Natural killer cell (primary cell): ENCODE measurements at regions not wholly inside any gene's neighbourhood (a gene's known extent, or its start where the extent isn't known, plus 50 kb on each side); places are given as distances from the start of the nearest gene placed in this dataset.

Experiments used
- ATAC-seq, 3 donors: fragments of 150-1000 bp in 2 of 3; fragments of 200-7000 bp in 1 of 3; cut with Tn5 transposase; 1 replicate in 1 of 3; 2 replicates in 2 of 3; pipeline ENCODE4 v1.10.0; 2021; ENCODE audit warnings: mild to moderate bottlenecking in 2 of 3, moderate library complexity in 2 of 3
- DNase-seq, 2 donors: peaks; one replicate each; pipeline versions ENCODE4 v3.0.0 to v3.0.0-alpha.2; 2013 to 2021; ENCODE audit warnings: mixed read lengths in 1 of 2
- H3K27ac ChIP-seq: one replicate; pipeline ENCODE4 v1.5.1; 2013; ENCODE audit warnings: mild to moderate bottlenecking, low read length
- H3K27me3 ChIP-seq: one replicate; pipeline ENCODE4 v1.6.1; 2013; ENCODE audit warnings: low read length; ENCODE audit not compliant: control insufficient read depth, insufficient read depth
- H3K36me3 ChIP-seq: one replicate; pipeline ENCODE4 v1.6.1; 2013; ENCODE audit warnings: low read length; ENCODE audit not compliant: control insufficient read depth, insufficient read depth
- H3K4me1 ChIP-seq: one replicate; pipeline ENCODE4 v1.6.1; 2013; ENCODE audit warnings: low read length; ENCODE audit not compliant: control insufficient read depth, insufficient read depth
- H3K4me3 ChIP-seq: one replicate; pipeline ENCODE4 v1.5.1; 2013; ENCODE audit warnings: low read length
- H3K9me3 ChIP-seq: one replicate; pipeline ENCODE4 v1.6.1; 2013; ENCODE audit warnings: low read length; ENCODE audit not compliant: control insufficient read depth, insufficient read depth
- H3K27ac Mint-ChIP-seq, 2 donors: one replicate each; pipeline ENCODE4 v1.8.0; 2022; ENCODE audit warnings: mild to moderate bottlenecking in 2 of 2, mixed read lengths in 2 of 2, moderate library complexity in 1 of 2
- H3K27me3 Mint-ChIP-seq, 2 donors: one replicate each; pipeline ENCODE4 v1.8.0; 2022; ENCODE audit warnings: low read depth in 2 of 2, mixed read lengths in 2 of 2
- H3K36me3 Mint-ChIP-seq: one replicate; pipeline ENCODE4 v1.8.0; 2022; ENCODE audit warnings: mixed read lengths
- H3K4me1 Mint-ChIP-seq, 2 donors: one replicate each; pipeline ENCODE4 v1.8.0; 2022; ENCODE audit warnings: mixed read lengths in 2 of 2
- H3K4me3 Mint-ChIP-seq: one replicate; pipeline ENCODE4 v1.8.0; 2022; ENCODE audit warnings: mild to moderate bottlenecking, moderate library complexity, mixed read lengths
- H3K9me3 Mint-ChIP-seq, 2 donors: one replicate each; pipeline ENCODE4 v1.8.0; 2022; ENCODE audit warnings: mixed read lengths in 2 of 2
- WGBS: methylation state at CpG from one replicate; pipeline ENCODE4 v1.1.7; 2013; ENCODE audit warnings: missing lambda C conversion rate; ENCODE audit not compliant: insufficient coverage; 5-methylcytosine and 5-hydroxymethylcytosine counted together
- intact Hi-C: fragments of 100-400 bp; cut with micrococcal nuclease; formaldehyde crosslinking; loops from one replicate; pipeline ENCODE4 v1.14.2; 2022
- TF ChIP-seq, protein P1 (sequence below): fragments of 200-600 bp; IDR thresholded peaks from one replicate; pipeline ENCODE4 v1.8.0; 2022; ENCODE audit warnings: antibody characterized with exemption

DNA sequence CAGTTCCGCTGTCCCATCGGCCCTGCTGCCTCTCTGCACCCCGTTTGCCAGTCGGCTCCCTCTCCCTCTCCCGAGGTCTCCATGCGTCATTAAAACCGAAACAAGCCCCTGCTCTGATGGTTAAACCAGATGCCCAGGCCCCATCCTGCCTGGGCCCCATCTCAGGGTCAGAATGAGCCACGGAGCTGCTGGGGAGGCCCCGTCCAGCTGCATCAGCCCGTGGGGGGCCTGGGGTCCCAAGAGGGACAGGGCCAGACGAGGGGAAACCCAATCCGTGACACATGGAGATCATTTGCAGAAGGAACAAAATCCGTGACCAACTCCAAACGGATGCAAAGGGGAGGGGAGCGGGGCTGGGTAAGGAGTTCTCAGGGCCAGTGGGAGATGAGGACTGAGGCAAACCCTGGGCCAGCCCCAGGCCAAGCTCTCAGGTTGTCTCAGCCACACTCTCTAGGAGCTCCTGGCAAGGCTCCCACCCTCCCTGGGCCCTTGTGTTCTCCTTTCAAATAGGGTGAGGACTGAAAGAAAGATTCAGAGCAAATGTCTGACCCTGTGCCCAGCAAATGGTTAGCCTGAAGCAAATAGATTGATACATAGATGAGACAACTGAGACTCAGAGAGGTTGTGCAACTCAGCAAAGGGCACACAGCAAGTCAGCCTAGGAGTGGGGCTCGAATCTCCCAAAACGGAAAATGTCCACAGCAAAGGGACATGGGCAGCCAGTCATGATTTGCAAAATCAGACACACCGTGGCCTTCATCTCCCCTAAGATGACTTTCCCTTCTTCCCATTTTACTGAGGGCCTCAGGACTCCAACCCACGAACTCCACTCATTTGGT, 162.1 kb downstream of the MN1 start:
- Histone ChIP-seq H3K4me3 (no peak overlapping the region), H3K9me3 (no peaks in the 10 kb centered on the region), H3K36me3 (no peaks in the 10 kb centered on the region), H3K4me1 (no peaks in the 10 kb centered on the region), H3K27me3 (no peaks in the 10 kb centered on the region), H3K27ac (no peak overlapping the region)
- H3K4me3 Mint-ChIP-seq = no peak overlapping the region
- H3K27ac Mint-ChIP-seq = no peak overlapping the region
- ATAC-seq (no peak), DNase-seq (no peak)
- TF ChIP-seq, protein P1, sequence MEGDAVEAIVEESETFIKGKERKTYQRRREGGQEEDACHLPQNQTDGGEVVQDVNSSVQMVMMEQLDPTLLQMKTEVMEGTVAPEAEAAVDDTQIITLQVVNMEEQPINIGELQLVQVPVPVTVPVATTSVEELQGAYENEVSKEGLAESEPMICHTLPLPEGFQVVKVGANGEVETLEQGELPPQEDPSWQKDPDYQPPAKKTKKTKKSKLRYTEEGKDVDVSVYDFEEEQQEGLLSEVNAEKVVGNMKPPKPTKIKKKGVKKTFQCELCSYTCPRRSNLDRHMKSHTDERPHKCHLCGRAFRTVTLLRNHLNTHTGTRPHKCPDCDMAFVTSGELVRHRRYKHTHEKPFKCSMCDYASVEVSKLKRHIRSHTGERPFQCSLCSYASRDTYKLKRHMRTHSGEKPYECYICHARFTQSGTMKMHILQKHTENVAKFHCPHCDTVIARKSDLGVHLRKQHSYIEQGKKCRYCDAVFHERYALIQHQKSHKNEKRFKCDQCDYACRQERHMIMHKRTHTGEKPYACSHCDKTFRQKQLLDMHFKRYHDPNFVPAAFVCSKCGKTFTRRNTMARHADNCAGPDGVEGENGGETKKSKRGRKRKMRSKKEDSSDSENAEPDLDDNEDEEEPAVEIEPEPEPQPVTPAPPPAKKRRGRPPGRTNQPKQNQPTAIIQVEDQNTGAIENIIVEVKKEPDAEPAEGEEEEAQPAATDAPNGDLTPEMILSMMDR = no peak
- peaks cover 0 to 8% of the 10 kb centered on the region in 2 donors for H3K27me3 Mint-ChIP-seq
- H3K36me3 Mint-ChIP-seq = no peaks in the 10 kb centered on the region
- no peaks in the 10 kb centered on the region for H3K4me1 Mint-ChIP-seq
- 81% methylated on average over 17 of the region's 19 CpGs for WGBS
- intact Hi-C loops = no loop called here
- H3K9me3 Mint-ChIP-seq = no peaks in the 10 kb centered on the region

DNA sequence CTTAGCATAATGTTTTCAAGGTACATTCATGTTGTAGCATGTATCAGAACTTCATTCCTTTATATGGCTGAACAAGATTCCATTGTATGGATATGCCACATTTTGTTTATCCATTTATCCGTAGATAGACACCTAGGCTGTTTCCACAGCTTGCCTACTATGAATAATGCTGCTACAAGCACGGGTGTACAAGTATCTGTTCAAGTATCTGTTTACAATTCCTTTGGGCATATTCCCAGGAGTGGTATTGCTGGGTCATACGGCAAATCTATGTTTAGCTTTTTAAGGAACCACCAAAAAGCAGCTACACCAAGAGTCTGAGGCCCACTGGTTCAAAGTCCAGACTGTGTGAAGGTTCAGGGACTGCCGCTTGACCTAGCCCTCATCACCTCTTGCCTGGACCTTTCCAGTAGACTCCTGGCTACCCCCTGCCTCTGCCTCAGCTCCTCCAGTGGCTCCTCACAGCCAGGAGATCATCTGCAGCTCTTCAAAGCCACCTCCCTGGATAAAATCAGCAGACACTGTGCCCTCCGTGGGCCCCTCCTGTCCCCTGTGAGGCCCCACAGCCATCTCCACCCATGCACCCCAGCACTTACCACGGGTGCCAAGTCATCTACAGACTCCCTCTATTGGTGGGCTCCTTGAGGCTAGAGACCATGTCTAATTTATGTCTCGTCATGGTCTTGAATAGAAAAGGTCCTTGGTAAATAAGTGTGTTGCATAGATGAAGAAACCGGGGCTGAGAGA, 160.3 kb downstream of the MN1 start:
- no peak for DNase-seq
- Mint-ChIP-seq H3K4me3 (no peak overlapping the region), H3K27me3 (peaks cover 0 to 5% of the 10 kb centered on the region in 2 donors), H3K9me3 (no peaks in the 10 kb centered on the region), H3K36me3 (no peaks in the 10 kb centered on the region), H3K4me1 (no peaks in the 10 kb centered on the region), H3K27ac (no peak overlapping the region)
- Histone ChIP-seq H3K4me3 (no peak overlapping the region), H3K27ac (no peak overlapping the region), H3K4me1 (no peaks in the 10 kb centered on the region), H3K27me3 (no peaks in the 10 kb centered on the region), H3K9me3 (no peaks in the 10 kb centered on the region), H3K36me3 (no peaks in the 10 kb centered on the region)
- TF ChIP-seq, protein P1 = no peak
- no peak for ATAC-seq
- intact Hi-C loops = no loop called here
- WGBS = 49% methylated on average over 8 of the region's 8 CpGs

DNA sequence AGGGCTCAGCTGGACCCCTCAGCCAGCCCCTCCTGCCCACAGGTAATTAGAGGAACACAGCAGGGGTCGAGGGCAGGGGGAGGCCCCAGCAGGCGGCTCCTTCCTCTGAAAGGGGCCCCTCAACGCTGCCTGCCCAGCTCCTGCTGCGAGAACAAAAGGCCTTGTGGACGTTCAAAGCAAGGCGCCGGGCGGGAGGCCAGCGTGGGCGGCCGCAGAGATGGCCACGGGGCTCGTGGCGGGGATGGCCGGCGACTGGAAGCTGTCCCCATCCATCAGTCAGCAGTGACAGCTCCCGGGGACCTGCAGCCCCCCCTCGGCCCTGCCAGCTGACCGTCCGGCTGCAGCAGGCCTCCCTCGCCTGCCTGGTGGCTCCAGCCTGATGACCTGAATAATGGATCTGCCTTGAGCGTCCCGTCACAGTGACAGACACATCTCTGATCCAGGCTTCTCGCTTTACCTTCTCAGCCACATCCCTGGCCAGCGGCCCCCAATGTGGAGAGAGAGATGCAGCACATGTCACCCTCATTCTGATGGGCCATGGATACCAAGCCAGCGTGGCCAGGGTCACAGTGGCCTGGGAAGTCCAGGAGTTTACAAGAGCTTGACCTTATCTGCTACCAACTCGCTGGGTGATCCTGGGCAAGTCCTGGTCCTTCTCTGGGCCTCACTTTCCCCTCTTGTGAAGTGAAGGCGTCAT, 159.3 kb downstream of the MN1 start:
- no peaks in the 10 kb centered on the region for H3K4me1 Mint-ChIP-seq
- H3K4me3 Mint-ChIP-seq = no peak overlapping the region
- TF ChIP-seq, protein P1 = no peak
- no peak overlapping the region for H3K4me3 ChIP-seq
- intact Hi-C loops = no loop called here
- WGBS = 86% methylated on average over 28 of the region's 28 CpGs
- no peaks in the 10 kb centered on the region for H3K9me3 Mint-ChIP-seq
- no peak overlapping the region for H3K27ac ChIP-seq
- no peaks in the 10 kb centered on the region for H3K27me3 ChIP-seq
- no peaks in the 10 kb centered on the region for H3K9me3 ChIP-seq
- no peaks in the 10 kb centered on the region for H3K36me3 ChIP-seq
- H3K4me1 ChIP-seq = no peaks in the 10 kb centered on the region
- H3K27ac Mint-ChIP-seq = no peak overlapping the region
- no peak for ATAC-seq
- no peaks in the 10 kb centered on the region for H3K36me3 Mint-ChIP-seq
- DNase-seq = no peak
- peaks cover 0 to 3% of the 10 kb centered on the region in 2 donors for H3K27me3 Mint-ChIP-seq
